K562 (cell line): ENCODE measurements at regions not wholly inside any gene's neighbourhood (a gene's known extent, or its start where the extent isn't known, plus 50 kb on each side); places are given as distances from the start of the nearest gene placed in this dataset.

Experiments used
- CSDE1 ChIP-seq, 2 experiments: fragments of 450-650 bp; IDR thresholded peaks; 2 replicates each; pipeline ENCODE4 v1.6.1; 2016; ENCODE audit warnings: mild to moderate bottlenecking in 1 of 2
- E2F1 ChIP-seq: sonication (generic); formaldehyde crosslinking; IDR thresholded peaks from 2 replicates; pipeline ENCODE4 v1.8.1; 2023; ENCODE audit warnings: mild to moderate bottlenecking, missing genetic modification reagents, moderate library complexity
- KLF16 ChIP-seq: IDR thresholded peaks from 2 replicates; pipeline ENCODE4 v1.6.1; 2016; ENCODE audit warnings: antibody characterized with exemption
- MEF2D ChIP-seq: conservative IDR thresholded peaks from 2 replicates; pipeline ENCODE4 v1.6.1; 2016; ENCODE audit warnings: low read depth, missing genetic modification characterization, missing compliant biosample characterization
- POLR2G ChIP-seq: fragments of 200-400 bp; formaldehyde crosslinking; IDR thresholded peaks from 2 replicates; pipeline ENCODE4 v1.6.1; 2017; ENCODE audit warnings: low read depth, mild to moderate bottlenecking, antibody characterized with exemption, low read length, moderate library complexity
- RBM34 ChIP-seq: fragments of 200-400 bp; formaldehyde crosslinking; IDR thresholded peaks from 2 replicates; pipeline ENCODE4 v1.6.1; 2018; ENCODE audit warnings: low read length, borderline replicate concordance; ENCODE audit not compliant: insufficient read depth
- SMARCA4 ChIP-seq: fragments of 450-650 bp; IDR thresholded peaks from 2 replicates; pipeline ENCODE4 v1.6.1; 2016
- TAL1 ChIP-seq: fragments of 450-650 bp; IDR thresholded peaks from 2 replicates; pipeline ENCODE4 v1.6.1; 2016; ENCODE audit warnings: mild to moderate bottlenecking
- TEAD1 ChIP-seq, 2 experiments: fragments of 450-650 bp in 1 of 2; sonication (generic) in 1 of 2; formaldehyde crosslinking; IDR thresholded peaks; 2 replicates each; pipeline versions ENCODE4 v1.4.0 to v1.8.0; 2020 to 2022; ENCODE audit warnings: mild to moderate bottlenecking in 2 of 2, missing genetic modification reagents in 1 of 2
- TEAD4 ChIP-seq, 2 experiments: sonication (generic) in 1 of 2; formaldehyde crosslinking in 1 of 2; IDR thresholded peaks; 2 replicates each; pipeline versions ENCODE4 v1.6.1 to v1.8.0; 2012 to 2022; ENCODE audit warnings: borderline replicate concordance in 1 of 2, inconsistent platforms in 1 of 2, low read length in 1 of 2, mild to moderate bottlenecking in 1 of 2, missing genetic modification reagents in 1 of 2
- VEZF1 ChIP-seq: fragments of 200-800 bp; sonication (Bioruptor generic); IDR thresholded peaks from 2 replicates; pipeline ENCODE4 v1.6.1; 2017; ENCODE audit warnings: missing genetic modification characterization, missing compliant biosample characterization
- ZBTB9 ChIP-seq: fragments of 450-650 bp; formaldehyde crosslinking; IDR thresholded peaks from 2 replicates; pipeline ENCODE4 v1.4.0; 2020; ENCODE audit warnings: mild to moderate bottlenecking, moderate library complexity
- ZNF699 ChIP-seq: fragments of 250-450 bp; sonication (Bioruptor Pico); IDR thresholded peaks from 2 replicates; pipeline ENCODE4 v1.8.0; 2021; ENCODE audit warnings: mild to moderate bottlenecking, moderate library complexity; ENCODE audit not compliant: insufficient replicate concordance
- ZNF717 ChIP-seq: fragments of 250-450 bp; sonication (Bioruptor Pico); IDR thresholded peaks from 2 replicates; pipeline ENCODE4 v1.5.0; 2021
- ZNF766 ChIP-seq: fragments of 200-800 bp; sonication (Bioruptor generic); conservative IDR thresholded peaks from 2 replicates; pipeline ENCODE4 v1.6.1; 2016; ENCODE audit warnings: missing genetic modification characterization, missing compliant biosample characterization
- TF ChIP-seq, protein P1 (sequence below): sonication (generic); IDR thresholded peaks from 2 replicates; pipeline ENCODE4 v1.6.1; 2016
- TF ChIP-seq, protein P2 (sequence below): fragments of 250-450 bp; sonication (Bioruptor Pico); IDR thresholded peaks from 2 replicates; pipeline ENCODE4 v1.5.0; 2021
- TF ChIP-seq, protein P3 (sequence below): sonication (generic); formaldehyde crosslinking; IDR thresholded peaks from 2 replicates; pipeline ENCODE4 v1.5.0; 2020; ENCODE audit warnings: missing genetic modification reagents
- TF ChIP-seq, protein P4 (sequence below): fragments of 250-450 bp; sonication (Bioruptor Pico); IDR thresholded peaks from 2 replicates; pipeline ENCODE4 v1.5.0; 2022; ENCODE audit warnings: mild to moderate bottlenecking

DNA sequence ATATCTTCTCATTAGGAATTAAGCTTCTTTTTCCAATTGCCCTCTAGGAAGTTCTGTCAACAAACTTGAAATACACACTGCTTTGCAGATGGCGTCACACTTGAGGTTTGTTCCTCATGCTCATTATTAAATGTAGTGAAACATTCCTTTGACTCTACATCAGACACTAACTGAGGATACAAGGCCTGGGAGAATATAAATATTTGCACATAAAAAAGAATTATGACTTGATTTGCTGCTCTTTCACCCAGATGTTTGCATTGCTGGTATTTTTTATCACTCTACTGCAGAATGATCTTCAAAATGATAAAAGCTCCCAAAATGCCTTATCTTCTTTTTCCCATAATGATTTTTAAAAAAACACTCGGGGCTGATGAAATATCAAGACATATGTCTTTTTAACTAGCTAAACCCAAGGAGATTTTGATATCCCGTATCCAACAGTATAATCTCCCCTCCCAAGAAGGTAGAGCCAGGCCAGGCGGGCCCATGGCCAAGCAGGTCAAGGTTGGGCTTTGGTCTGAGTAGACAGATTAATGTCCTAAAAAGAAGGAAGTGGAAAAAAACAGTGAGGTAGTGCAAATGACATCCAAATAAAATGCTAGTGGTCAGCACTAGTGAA is 264.6 kb downstream of the HHIPL2 start (continued):
- TF ChIP-seq TAL1 (peak; percentile 76), MEF2D (peak; percentile 54; the same call in 1 of the 2 replicates), RBM34 (no peak), POLR2G (no peak), VEZF1 (CRISPR knock-in tag) (peak; percentile 32; the same call in 1 of the 2 replicates), SMARCA4 (peak; percentile 17; the same call in 1 of the 2 replicates), CSDE1 (IDR thresholded peaks at IDR 0.05) (no peak), TEAD1 (CRISPR knock-in tag; IDR thresholded peaks at IDR 0.05) (peak in 1 of 2 experiments; percentile 86; a peak in 2 of 4 replicates), TEAD4 (IDR thresholded peaks at IDR 0.05; ENCODE audit: low read length) (peak; percentile 81), TEAD4 (CRISPR knock-in tag; IDR thresholded peaks at IDR 0.05; ENCODE audit: borderline replicate concordance) (no peak), ZNF699 (no peak), ZBTB9 (CRISPR knock-in tag) (0 out of 2 replicates have a peak, but pooled peaks have one; percentile 23), ZNF766 (peak; percentile 80), E2F1 (CRISPR knock-in tag) (no peak), ZNF717 (no peak), KLF16 (peak; percentile 58; the same call in 1 of the 2 replicates)
- TF ChIP-seq, protein P1, sequence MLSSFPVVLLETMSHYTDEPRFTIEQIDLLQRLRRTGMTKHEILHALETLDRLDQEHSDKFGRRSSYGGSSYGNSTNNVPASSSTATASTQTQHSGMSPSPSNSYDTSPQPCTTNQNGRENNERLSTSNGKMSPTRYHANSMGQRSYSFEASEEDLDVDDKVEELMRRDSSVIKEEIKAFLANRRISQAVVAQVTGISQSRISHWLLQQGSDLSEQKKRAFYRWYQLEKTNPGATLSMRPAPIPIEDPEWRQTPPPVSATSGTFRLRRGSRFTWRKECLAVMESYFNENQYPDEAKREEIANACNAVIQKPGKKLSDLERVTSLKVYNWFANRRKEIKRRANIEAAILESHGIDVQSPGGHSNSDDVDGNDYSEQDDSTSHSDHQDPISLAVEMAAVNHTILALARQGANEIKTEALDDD: 0 out of 2 replicates have a peak, but pooled peaks have one; percentile 32
- TF ChIP-seq, protein P2, sequence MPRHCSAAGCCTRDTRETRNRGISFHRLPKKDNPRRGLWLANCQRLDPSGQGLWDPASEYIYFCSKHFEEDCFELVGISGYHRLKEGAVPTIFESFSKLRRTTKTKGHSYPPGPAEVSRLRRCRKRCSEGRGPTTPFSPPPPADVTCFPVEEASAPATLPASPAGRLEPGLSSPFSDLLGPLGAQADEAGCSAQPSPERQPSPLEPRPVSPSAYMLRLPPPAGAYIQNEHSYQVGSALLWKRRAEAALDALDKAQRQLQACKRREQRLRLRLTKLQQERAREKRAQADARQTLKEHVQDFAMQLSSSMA: no peak
- TF ChIP-seq, protein P3, sequence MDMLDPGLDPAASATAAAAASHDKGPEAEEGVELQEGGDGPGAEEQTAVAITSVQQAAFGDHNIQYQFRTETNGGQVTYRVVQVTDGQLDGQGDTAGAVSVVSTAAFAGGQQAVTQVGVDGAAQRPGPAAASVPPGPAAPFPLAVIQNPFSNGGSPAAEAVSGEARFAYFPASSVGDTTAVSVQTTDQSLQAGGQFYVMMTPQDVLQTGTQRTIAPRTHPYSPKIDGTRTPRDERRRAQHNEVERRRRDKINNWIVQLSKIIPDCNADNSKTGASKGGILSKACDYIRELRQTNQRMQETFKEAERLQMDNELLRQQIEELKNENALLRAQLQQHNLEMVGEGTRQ (CRISPR knock-in tag): no peak
- TF ChIP-seq, protein P4, sequence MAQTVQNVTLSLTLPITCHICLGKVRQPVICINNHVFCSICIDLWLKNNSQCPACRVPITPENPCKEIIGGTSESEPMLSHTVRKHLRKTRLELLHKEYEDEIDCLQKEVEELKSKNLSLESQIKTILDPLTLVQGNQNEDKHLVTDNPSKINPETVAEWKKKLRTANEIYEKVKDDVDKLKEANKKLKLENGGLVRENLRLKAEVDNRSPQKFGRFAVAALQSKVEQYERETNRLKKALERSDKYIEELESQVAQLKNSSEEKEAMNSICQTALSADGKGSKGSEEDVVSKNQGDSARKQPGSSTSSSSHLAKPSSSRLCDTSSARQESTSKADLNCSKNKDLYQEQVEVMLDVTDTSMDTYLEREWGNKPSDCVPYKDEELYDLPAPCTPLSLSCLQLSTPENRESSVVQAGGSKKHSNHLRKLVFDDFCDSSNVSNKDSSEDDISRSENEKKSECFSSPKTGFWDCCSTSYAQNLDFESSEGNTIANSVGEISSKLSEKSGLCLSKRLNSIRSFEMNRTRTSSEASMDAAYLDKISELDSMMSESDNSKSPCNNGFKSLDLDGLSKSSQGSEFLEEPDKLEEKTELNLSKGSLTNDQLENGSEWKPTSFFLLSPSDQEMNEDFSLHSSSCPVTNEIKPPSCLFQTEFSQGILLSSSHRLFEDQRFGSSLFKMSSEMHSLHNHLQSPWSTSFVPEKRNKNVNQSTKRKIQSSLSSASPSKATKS (CRISPR knock-in tag): no peak
